ENCODE measurements at regions not wholly inside any gene's neighbourhood (a gene's known extent, or its start where the extent isn't known, plus 50 kb on each side); places are given as distances from the start of the nearest gene placed in this dataset.

DNA sequence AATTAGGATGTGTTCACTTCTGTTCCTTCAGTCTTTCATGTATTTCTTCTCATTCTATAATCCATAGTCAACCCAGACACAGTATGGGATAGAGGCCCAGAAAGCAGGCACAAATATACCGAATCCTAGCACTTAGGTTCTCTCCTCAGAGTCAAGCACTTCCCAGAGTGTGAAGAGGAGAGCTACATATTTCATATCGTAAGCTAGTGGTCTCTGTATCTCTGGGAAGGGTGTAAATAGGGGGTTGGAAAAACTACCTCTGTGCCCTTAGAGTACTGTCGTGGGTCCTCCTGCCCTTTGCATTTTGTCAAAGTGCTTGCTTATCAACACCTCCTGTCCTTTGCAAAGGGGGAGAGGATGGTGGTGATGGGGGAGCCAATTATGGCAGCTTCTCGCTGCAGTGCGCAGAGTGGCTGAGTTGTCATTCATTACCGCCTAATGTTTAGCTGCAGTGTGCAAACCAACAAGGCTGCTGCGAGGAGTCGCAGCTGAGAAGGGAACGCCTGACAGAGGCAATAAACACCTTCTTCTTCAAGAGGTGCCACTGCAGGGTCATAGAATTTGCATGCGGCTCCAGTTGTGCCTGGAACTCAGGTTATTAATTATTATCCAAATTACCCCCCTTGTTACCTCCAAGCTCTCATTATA, 182.7 kb downstream of the NUF2 start:
- Histone ChIP-seq H3K27me3 (ENCODE audit: insufficient read depth, low read length) (no peaks in the 10 kb centered on the region), H3K9me3 (ENCODE audit: control insufficient read depth, low read depth, low read length) (no peaks in the 10 kb centered on the region), H4K20me1 (ENCODE audit: control insufficient read depth, insufficient read depth, insufficient read length) (no peaks in the 10 kb centered on the region), H2BK120ac (ENCODE audit: low read depth, low read length, poor library complexity, severe bottlenecking) (no peak overlapping the region), H3K9ac (ENCODE audit: extremely low read depth, insufficient read length, low read length) (no peak overlapping the region), H2AK5ac (ENCODE audit: insufficient read length, low read length) (no peak overlapping the region), H2BK15ac (ENCODE audit: low read depth, low read length) (no peak overlapping the region), H3K23ac (ENCODE audit: insufficient read length, low read depth, low read length) (no peak overlapping the region), H3K23me2 (ENCODE audit: insufficient read length, low read depth, low read length, poor library complexity, severe bottlenecking) (no peaks in the 10 kb centered on the region), H3K4me2 (ENCODE audit: insufficient read depth, insufficient read length, low read length) (no peak overlapping the region), H3K27ac (ENCODE audit: insufficient read length, low read depth, low read length) (no peak overlapping the region), H3T11ph (ENCODE audit: low read length) (no peak overlapping the region), H4K91ac (ENCODE audit: insufficient read length, low read depth, low read length) (no peak overlapping the region), H3K4me1 (ENCODE audit: insufficient read depth, low read length) (no peaks in the 10 kb centered on the region; the same call in 1 of the 2 replicates), H3K14ac (ENCODE audit: insufficient read depth, low read length) (no peak overlapping the region), H2BK12ac (ENCODE audit: insufficient read length, low read depth, low read length) (no peak overlapping the region), H2BK20ac (ENCODE audit: low read depth, low read length, poor library complexity, severe bottlenecking) (no peak overlapping the region), H3K56ac (ENCODE audit: insufficient read length, low read depth, low read length) (no peak overlapping the region), H3K4ac (ENCODE audit: low read depth, low read length) (no peak overlapping the region), H4K5ac (ENCODE audit: insufficient read length, low read depth, low read length) (no peak overlapping the region), H4K8ac (replicated peaks; ENCODE audit: insufficient read length, low read depth, low read length) (no peak overlapping the region), H2AFZ (ENCODE audit: low read length) (no peak overlapping the region), H2BK5ac (ENCODE audit: insufficient read length, low read length) (no peak overlapping the region), H3K79me2 (ENCODE audit: insufficient read depth, low read length) (no peaks in the 10 kb centered on the region), H3K79me1 (ENCODE audit: insufficient read depth, low read depth, low read length, poor library complexity, severe bottlenecking) (no peaks in the 10 kb centered on the region), H3K18ac (ENCODE audit: insufficient read length, low read depth, low read length) (no peak overlapping the region)
- no CpG with 5 or more reads among the region's 10 CpGs for WGBS (ENCODE audit: extremely low coverage, insufficient read length, low lambda C conversion rate)
- no peak for DNase-seq
- TF ChIP-seq CTCF (conservative IDR thresholded peaks at IDR 0.05): no peak
- Mint-ChIP-seq H3K36me3 (ENCODE audit: insufficient read depth in 1 of 3, low read depth in 3 of 3) (peaks cover under 1 to 36% (median 21%) of the 10 kb centered on the region in 3 experiments; a peak in 6 of 7 replicates), H3K9me3 (peaks cover 17 to 29% of the 10 kb centered on the region in 2 experiments), H3K4me3 (no peak overlapping the region), H3K27me3 (ENCODE audit: low read depth) (no peaks in the 10 kb centered on the region), H3K27ac (no peak overlapping the region), H3K4me1 (peaks cover 26 to 34% of the 10 kb centered on the region in 2 experiments)
